HG03558 (cell line): ENCODE measurements at regions not wholly inside any gene's neighbourhood (a gene's known extent, or its start where the extent isn't known, plus 50 kb on each side); places are given as distances from the start of the nearest gene placed in this dataset.

ENCODE experiments used
- ATAC-seq: cut with Tn5 transposase; IDR thresholded peaks from one replicate; pipeline ENCODE4 v1.9.1; 2021; ENCODE audit warnings: moderate number of reproducible peaks; ENCODE audit not compliant: unreplicated experiment; ENCODE audit errors: extremely low read depth

- no peak for ATAC-seq
These were observed 566.4 kb upstream of the DIPK2B start for GRCh38 chrX:45766981-45767501.

GRCh38 chrX:45765767-45766166 lies 565.1 kb upstream of the DIPK2B start:
- no peak for ATAC-seq

GRCh38 chrX:45765281-45765680 lies 564.6 kb upstream of the DIPK2B start:
- no peak for ATAC-seq

- ATAC-seq = no peak
These were observed 562.3 kb upstream of the DIPK2B start for GRCh38 chrX:45762699-45763647.

GRCh38 chrX:45761920-45762319 lies 561.2 kb upstream of the DIPK2B start:
- no peak for ATAC-seq

- no peak for ATAC-seq
These were observed 559.6 kb upstream of the DIPK2B start for GRCh38 chrX:45760187-45760742.

- peak; percentile 56 for ATAC-seq
These were observed 558.2 kb upstream of the DIPK2B start for GRCh38 chrX:45758738-45759397.

- ATAC-seq = no peak
These were observed 557.6 kb upstream of the DIPK2B start for GRCh38 chrX:45758319-45758718.

- ATAC-seq = no peak
These were observed 556.6 kb upstream of the DIPK2B start for GRCh38 chrX:45757272-45757671.

GRCh38 chrX:45756557-45756956 lies 555.9 kb upstream of the DIPK2B start:
- no peak for ATAC-seq

GRCh38 chrX:45755703-45756102 lies 555.0 kb upstream of the DIPK2B start:
- ATAC-seq = no peak

- ATAC-seq = no peak
These were observed 550.5 kb upstream of the DIPK2B start for GRCh38 chrX:45751156-45751555.

GRCh38 chrX:45750639-45751038 lies 550.0 kb upstream of the DIPK2B start:
- no peak for ATAC-seq

GRCh38 chrX:45749375-45749774 lies 548.7 kb upstream of the DIPK2B start:
- ATAC-seq = no peak

GRCh38 chrX:45748369-45748774 lies 547.7 kb upstream of the DIPK2B start:
- no peak for ATAC-seq

- no peak for ATAC-seq
These were observed 547.2 kb upstream of the DIPK2B start for GRCh38 chrX:45747905-45748304.

GRCh38 chrX:45745479-45745878 lies 544.8 kb upstream of the DIPK2B start:
- no peak for ATAC-seq

- ATAC-seq = no peak
These were observed 543.4 kb upstream of the DIPK2B start for GRCh38 chrX:45743906-45744625.

- no peak for ATAC-seq
These were observed 542.4 kb upstream of the DIPK2B start for GRCh38 chrX:45743081-45743533.

GRCh38 chrX:45740291-45740690 lies 539.6 kb upstream of the DIPK2B start:
- no peak for ATAC-seq
